K562 (cell line): ENCODE measurements at regions not wholly inside any gene's neighbourhood (a gene's known extent, or its start where the extent isn't known, plus 50 kb on each side); places are given as distances from the start of the nearest gene placed in this dataset.

Source experiments
- ATAC-seq: fragments of 200-7000 bp; cut with Tn5 transposase; 3 replicates; pipeline ENCODE4 v1.9.1; 2020; ENCODE audit warnings: moderate library complexity
- BruUV-seq: library from RNA; stranded (reverse); fragments of 400-500 nt; replicated peaks from 2 replicates; lab custom pipeline; 2021; lab: Mats Ljungman, UMichigan
- CTCF ChIA-PET: fragments of 300-600 bp; formaldehyde crosslinking; extraction: SDS; loops from one replicate; lab custom pipeline; 2021; ENCODE audit warnings: low intra/inter-chr PET ratio; lab: Yijun Ruan, JAX
- POLR2A ChIA-PET: fragments of 300-600, 350-650 bp; sonication (Branson Sonifier 250); formaldehyde crosslinking; extraction: SDS; loops from one replicate; lab custom pipeline; 2021; ENCODE audit warnings: antibody characterized with exemption, inconsistent platforms; lab: Yijun Ruan, JAX
- DNase-seq, 4 experiments: peaks; one replicate each; pipeline versions ENCODE4 v3.0.0 to v3.0.0-alpha.2; 2011 to 2018; ENCODE audit warnings: low spot score in 3 of 4, mixed read lengths in 3 of 4; ENCODE audit errors: extremely low read depth in 1 of 4
- FAIRE-seq: peaks from 2 replicates; lab custom pipeline; 2011; peaks lifted over from hg19 to GRCh38; lab: Jason Lieb, UNC
- H2AFZ ChIP-seq: 2 replicates; pipeline ENCODE4 v1.6.0; 2011; ENCODE audit warnings: low read depth, low read length, control low read depth, inconsistent platforms
- H3K27ac ChIP-seq: fragments of 200-600 bp; 3 replicates; pipeline ENCODE4 v1.8.0; 2011; ENCODE audit warnings: low read depth, mild to moderate bottlenecking, control low read depth, inconsistent platforms, low read length, moderate library complexity, mixed read lengths; ENCODE audit errors: extremely low read depth
- H3K27me3 ChIP-seq, 2 experiments: fragments of 300-600 bp in 1 of 2; 2 replicates in 1 of 2; 3 replicates in 1 of 2; pipeline versions ENCODE4 v1.6.0 to v1.8.0; 2011; ENCODE audit warnings: inconsistent platforms in 2 of 2, low read length in 2 of 2, mild to moderate bottlenecking in 1 of 2, mixed read lengths in 1 of 2, moderate library complexity in 1 of 2; ENCODE audit not compliant: control insufficient read depth in 2 of 2, insufficient read depth in 2 of 2
- H3K36me3 ChIP-seq: fragments of 300-600 bp; 3 replicates; pipeline ENCODE4 v1.8.0; 2011; ENCODE audit warnings: mild to moderate bottlenecking, low read length, inconsistent platforms; ENCODE audit not compliant: control insufficient read depth, insufficient read depth
- H3K4me1 ChIP-seq, 2 experiments: fragments of 200-600 bp in 1 of 2; replicated peaks in 1 of 2; 2 replicates in 1 of 2; 3 replicates in 1 of 2; pipeline versions ENCODE4 v1.5.1 to v1.8.0; 2011; ENCODE audit warnings: inconsistent platforms in 2 of 2, low read length in 2 of 2, mild to moderate bottlenecking in 1 of 2, mixed read lengths in 1 of 2, moderate library complexity in 1 of 2; ENCODE audit not compliant: control insufficient read depth in 2 of 2, insufficient read depth in 2 of 2
- H3K4me2 ChIP-seq: 2 replicates; pipeline ENCODE4 v1.6.1; 2011; ENCODE audit warnings: low read length, control low read depth, inconsistent platforms, mixed read lengths; ENCODE audit not compliant: insufficient read depth
- H3K4me3 ChIP-seq: fragments of 200-600 bp; sonication (generic), shearing (Covaris generic); 2 replicates; pipeline ENCODE4 v1.5.1; 2016; ENCODE audit warnings: control low read depth, inconsistent platforms
- H3K79me2 ChIP-seq: fragments of 200-600 bp; 3 replicates; pipeline ENCODE4 v1.8.0; 2011; ENCODE audit warnings: low read length, inconsistent platforms; ENCODE audit not compliant: control insufficient read depth, insufficient read depth
- H3K9ac ChIP-seq, 2 experiments: 2 replicates each; pipeline versions ENCODE4 v1.6.0 to v1.6.1; 2011; ENCODE audit warnings: low read depth in 2 of 2, low read length in 2 of 2, control low read depth in 1 of 2, inconsistent platforms in 1 of 2, mild to moderate bottlenecking in 1 of 2, mixed read lengths in 1 of 2; ENCODE audit not compliant: insufficient read depth in 1 of 2
- H3K9me1 ChIP-seq: one replicate; pipeline ENCODE4 v1.6.0; 2011; ENCODE audit warnings: inconsistent platforms, mild to moderate bottlenecking, low read length, moderate library complexity; ENCODE audit not compliant: control insufficient read depth, insufficient read depth
- H3K9me3 ChIP-seq: replicated peaks from 2 replicates; pipeline ENCODE4 v1.5.1; 2011; ENCODE audit warnings: low read depth, low read length, inconsistent platforms; ENCODE audit not compliant: control insufficient read depth, insufficient read depth
- H4K20me1 ChIP-seq: replicated peaks from 2 replicates; pipeline ENCODE4 v1.6.1; 2011; ENCODE audit warnings: low read length, inconsistent platforms, mixed read lengths; ENCODE audit not compliant: control insufficient read depth, insufficient read depth
- EP400 ChIP-seq: fragments of 450-650 bp; IDR thresholded peaks from 2 replicates; pipeline ENCODE4 v1.6.1; 2017; ENCODE audit warnings: antibody characterized with exemption, mild to moderate bottlenecking, moderate library complexity
- GATAD2A ChIP-seq: fragments of 450-650 bp; IDR thresholded peaks from 2 replicates; pipeline ENCODE4 v1.6.1; 2017
- KAT7 ChIP-seq: sonication (generic); formaldehyde crosslinking; IDR thresholded peaks from 2 replicates; pipeline ENCODE4 v1.8.0; 2022; ENCODE audit warnings: missing genetic modification reagents, mild to moderate bottlenecking, borderline replicate concordance
- SMC3 ChIP-seq: conservative IDR thresholded peaks from 2 replicates; pipeline ENCODE4 v1.6.1; 2011; ENCODE audit warnings: low read depth, low read length, improper control_type of control experiment; ENCODE audit not compliant: insufficient read depth
- ZBTB1 ChIP-seq: sonication (generic); formaldehyde crosslinking; IDR thresholded peaks from 2 replicates; pipeline ENCODE4 v1.8.1; 2023; ENCODE audit warnings: missing genetic modification reagents, low read depth, mild to moderate bottlenecking, borderline replicate concordance
- WGBS: fragments of 100-300 bp; shearing (Covaris generic); methylation state at CpG from one replicate; pipeline ENCODE4 v1.1.6; 2016; ENCODE audit warnings: low coverage, mixed read lengths; ENCODE audit not compliant: insufficient coverage; ENCODE audit errors: missing lambda C conversion rate; 5-methylcytosine and 5-hydroxymethylcytosine counted together
- in situ Hi-C: fragments of 300-500 bp; cut with MboI; formaldehyde crosslinking; loops from 4 replicates; pipeline ENCODE4 v1.15.0; 2018; ENCODE audit warnings: inconsistent platforms, mixed read lengths
- intact Hi-C: fragments of 100-400 bp; cut with micrococcal nuclease; formaldehyde crosslinking; loops from 2 replicates; pipeline ENCODE4 v1.14.2; 2022
- TF ChIP-seq, protein P1 (sequence below): fragments of 250-450 bp; sonication (Bioruptor Pico); IDR thresholded peaks from 2 replicates; pipeline ENCODE4 v1.8.0; 2022; ENCODE audit warnings: moderate library complexity, mild to moderate bottlenecking, inconsistent platforms

DNA sequence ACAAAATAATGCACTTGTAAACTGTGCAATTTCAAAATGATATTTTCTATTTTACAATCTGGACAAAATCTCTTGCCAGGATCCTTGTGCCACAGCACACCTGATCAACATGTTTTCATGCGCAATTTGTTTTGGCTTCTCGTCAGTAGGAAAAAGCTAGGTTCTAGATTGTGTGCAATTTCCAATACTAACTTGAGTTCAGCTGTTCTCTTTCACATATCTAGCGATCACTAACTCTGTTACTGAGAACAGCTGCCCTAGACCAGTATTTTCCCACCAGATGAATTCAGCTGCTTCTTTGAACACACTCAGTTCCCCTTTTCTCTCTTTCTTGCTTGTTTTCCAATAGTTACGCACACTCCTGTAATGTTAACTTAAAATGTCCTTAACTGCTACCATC, 131.2 kb downstream of the MAGEB5 start:
- TF ChIP-seq GATAD2A = no peak
- TF ChIP-seq, protein P1, sequence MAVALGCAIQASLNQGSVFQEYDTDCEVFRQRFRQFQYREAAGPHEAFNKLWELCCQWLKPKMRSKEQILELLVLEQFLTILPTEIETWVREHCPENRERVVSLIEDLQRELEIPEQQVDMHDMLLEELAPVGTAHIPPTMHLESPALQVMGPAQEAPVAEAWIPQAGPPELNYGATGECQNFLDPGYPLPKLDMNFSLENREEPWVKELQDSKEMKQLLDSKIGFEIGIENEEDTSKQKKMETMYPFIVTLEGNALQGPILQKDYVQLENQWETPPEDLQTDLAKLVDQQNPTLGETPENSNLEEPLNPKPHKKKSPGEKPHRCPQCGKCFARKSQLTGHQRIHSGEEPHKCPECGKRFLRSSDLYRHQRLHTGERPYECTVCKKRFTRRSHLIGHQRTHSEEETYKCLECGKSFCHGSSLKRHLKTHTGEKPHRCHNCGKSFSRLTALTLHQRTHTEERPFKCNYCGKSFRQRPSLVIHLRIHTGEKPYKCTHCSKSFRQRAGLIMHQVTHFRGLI (CRISPR knock-in tag) = no peak
- TF ChIP-seq KAT7 (CRISPR knock-in tag) = no peak
- TF ChIP-seq EP400 = no peak
- no peak for TF ChIP-seq ZBTB1 (CRISPR knock-in tag)
- no peak for TF ChIP-seq SMC3
- Histone ChIP-seq H3K4me1 (no peaks in the 10 kb centered on the region), H3K9me1 (no peaks in the 10 kb centered on the region), H3K9ac (no peak overlapping the region), H3K79me2 (no peaks in the 10 kb centered on the region), H3K27ac (no peak overlapping the region), H3K36me3 (no peaks in the 10 kb centered on the region), H4K20me1 (no peaks in the 10 kb centered on the region), H2AFZ (no peak overlapping the region), H3K4me2 (no peak overlapping the region), H3K27me3 (no peaks in the 10 kb centered on the region), H3K4me3 (no peak overlapping the region), H3K9me3 (no peaks in the 10 kb centered on the region)
- ChIA-PET CTCF (no interaction called here), POLR2A (no interaction called here)
- FAIRE-seq (no peak), DNase-seq (no peak), ATAC-seq (no peak)
- in situ Hi-C loops = no loop called here
- no TSS peak for BruUV-seq
- WGBS = 3% methylated on average over 4 of the region's 4 CpGs
- intact Hi-C loops = no loop called here
